ENCODE measurements at regions not wholly inside any gene's neighbourhood (a gene's known extent, or its start where the extent isn't known, plus 50 kb on each side); places are given as distances from the start of the nearest gene placed in this dataset.

DNA sequence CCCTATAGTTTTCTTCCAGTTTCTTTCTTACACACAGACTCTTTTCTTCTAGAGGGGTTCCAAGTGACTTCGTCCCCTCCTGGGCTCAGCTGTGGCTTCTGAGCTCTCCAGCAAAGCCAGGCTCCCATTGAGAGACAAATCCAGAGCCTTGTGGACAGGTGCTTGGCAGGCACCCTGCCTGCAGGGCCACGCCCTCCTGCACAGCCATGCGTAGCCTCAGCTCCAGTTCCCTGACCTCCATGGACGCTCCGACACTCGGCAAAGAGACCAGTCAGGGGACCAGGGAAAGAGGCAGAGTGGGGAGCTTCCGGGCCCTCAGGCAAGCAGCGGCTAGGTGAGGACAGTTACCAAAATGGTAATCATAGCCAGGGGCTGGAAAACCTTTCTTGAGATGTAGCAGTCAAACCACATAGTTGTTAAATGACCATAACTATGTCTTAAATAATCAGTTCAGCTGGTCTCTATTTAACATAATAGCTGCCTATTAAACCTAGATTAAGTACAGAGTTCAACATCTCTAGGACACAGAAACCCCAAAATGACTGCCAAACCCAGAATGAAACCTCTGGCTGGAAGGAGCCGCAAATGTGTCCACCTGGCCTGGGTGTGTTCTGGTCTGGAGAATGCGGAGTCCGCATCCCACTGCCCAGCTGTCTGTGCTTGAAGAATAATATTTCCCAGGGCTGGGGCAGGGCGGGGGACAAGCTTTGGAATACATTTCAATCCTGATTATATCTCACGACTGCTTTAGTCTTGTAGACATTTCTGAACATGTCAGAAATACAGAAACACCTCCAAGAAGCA is 69.3 kb upstream of the RGMA start:
- H3K9me3 Mint-ChIP-seq = peaks cover 4% of the 10 kb centered on the region
- H3K36me3 Mint-ChIP-seq = no peaks in the 10 kb centered on the region
- ChIA-PET POLR2A (no interaction called here), CTCF (interaction anchor here (0.6 kb wide), 1 partner anchor 11 kb away, joined by 3 read pairs; no protein-coding TSS in a partner anchor)
- peaks cover 2% of the 10 kb centered on the region for H3K4me1 Mint-ChIP-seq (ENCODE audit: low read depth)
- H3K27me3 Mint-ChIP-seq = no peaks in the 10 kb centered on the region
- intact Hi-C loops (cut with micrococcal nuclease) = loop anchor here (10.0 kb wide), 1 partner anchor 123 kb away; no protein-coding TSS in a partner anchor
- no peak for DNase-seq
- no peak overlapping the region for H3K4me3 Mint-ChIP-seq
- H3K27ac Mint-ChIP-seq = no peak overlapping the region

DNA sequence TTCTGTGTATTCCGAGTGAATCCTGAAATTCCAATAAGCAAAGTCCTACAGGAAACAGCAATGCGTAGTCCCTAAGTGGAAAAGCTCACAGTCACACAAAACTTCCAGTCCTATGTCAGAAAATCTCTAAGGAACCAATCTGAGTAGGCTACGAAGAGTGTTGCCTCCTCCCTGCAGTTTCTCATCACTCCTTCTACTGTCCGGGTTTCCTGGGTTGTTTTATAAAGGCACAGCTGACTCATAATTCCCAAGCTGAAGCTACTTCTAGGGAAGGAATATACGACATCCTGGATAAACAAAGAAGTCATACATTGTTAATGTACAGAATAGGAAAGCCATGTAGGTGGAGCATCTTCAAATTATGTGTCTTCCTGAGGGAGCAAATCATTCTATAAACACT is 65.7 kb upstream of the RGMA start:
- H3K27ac Mint-ChIP-seq = no peak overlapping the region
- H3K36me3 Mint-ChIP-seq = no peaks in the 10 kb centered on the region
- ChIA-PET POLR2A (no interaction called here), CTCF (interaction anchor here (1.6 kb wide), 1 partner anchor 67 kb away, joined by 5 read pairs; the partner anchor contains the start of gene RGMA)
- intact Hi-C loops (cut with micrococcal nuclease) = loop anchor here (10.0 kb wide), 1 partner anchor 120 kb away; no protein-coding TSS in a partner anchor
- peaks cover 4% of the 10 kb centered on the region for H3K9me3 Mint-ChIP-seq
- H3K4me3 Mint-ChIP-seq = no peak overlapping the region
- H3K27me3 Mint-ChIP-seq = peaks cover 1% of the 10 kb centered on the region
- no peak for DNase-seq
- H3K4me1 Mint-ChIP-seq (ENCODE audit: low read depth) = peaks cover 20% of the 10 kb centered on the region

DNA sequence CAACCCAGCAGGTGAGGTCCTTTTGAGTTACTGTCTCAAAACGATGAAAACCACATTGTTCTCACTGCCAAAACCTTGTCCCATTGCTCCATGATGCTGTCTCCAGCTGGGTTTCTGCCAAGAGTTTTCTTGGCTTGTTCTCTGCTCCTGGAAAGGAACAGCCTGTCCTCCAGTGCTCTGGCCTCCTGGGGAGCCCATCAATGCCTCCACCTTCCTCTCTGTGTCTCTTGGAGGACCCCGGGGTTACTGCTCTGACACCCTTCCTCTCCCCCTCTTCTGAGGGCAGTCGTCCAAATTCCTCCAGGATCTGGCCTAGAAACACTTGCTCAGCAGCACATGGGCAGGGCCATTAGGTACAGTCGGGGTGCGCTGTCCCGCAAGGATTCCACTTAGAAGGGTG is 63.9 kb upstream of the RGMA start:
- Mint-ChIP-seq H3K27me3 (peaks cover 1% of the 10 kb centered on the region), H3K9me3 (peaks cover 4% of the 10 kb centered on the region), H3K4me3 (no peak overlapping the region), H3K36me3 (no peaks in the 10 kb centered on the region), H3K27ac (no peak overlapping the region), H3K4me1 (ENCODE audit: low read depth) (peaks cover 20% of the 10 kb centered on the region)
- POLR2A ChIA-PET = no interaction called here
- intact Hi-C loops (cut with micrococcal nuclease) = loop anchor here (10.0 kb wide), 1 partner anchor 118 kb away; no protein-coding TSS in a partner anchor
- CTCF ChIA-PET = interaction anchor here (0.9 to 1.8 kb wide), 2 partner anchors 65 to 355 kb away, joined by 3 to 5 read pairs; no protein-coding TSS in a partner anchor
- no peak for DNase-seq

DNA sequence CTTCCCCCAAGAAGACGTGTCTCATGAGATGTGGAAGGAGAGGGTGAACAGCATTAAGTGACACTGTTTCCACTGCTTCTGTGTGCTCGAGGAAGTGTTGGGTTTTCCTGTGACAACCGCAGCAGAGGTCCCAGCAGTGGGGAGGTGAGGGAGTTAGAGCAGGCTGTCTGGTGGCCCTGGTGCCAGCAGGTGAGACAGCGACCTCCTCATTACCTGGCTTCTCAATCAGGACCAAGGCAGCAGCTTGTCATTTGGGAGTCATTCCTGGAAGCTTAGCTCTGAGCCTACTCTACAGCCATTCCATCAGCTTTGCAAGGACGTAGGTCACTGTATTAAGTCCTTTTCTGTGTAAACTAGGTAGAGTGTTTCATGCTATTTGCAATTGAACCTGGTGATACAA is 63.3 kb upstream of the RGMA start:
- Mint-ChIP-seq H3K4me3 (no peak overlapping the region), H3K27me3 (peaks cover 1% of the 10 kb centered on the region), H3K36me3 (no peaks in the 10 kb centered on the region), H3K27ac (no peak overlapping the region), H3K9me3 (peaks cover 4% of the 10 kb centered on the region), H3K4me1 (ENCODE audit: low read depth) (peaks cover 20% of the 10 kb centered on the region)
- intact Hi-C loops (cut with micrococcal nuclease) = loop anchor here (10.0 kb wide), 1 partner anchor 118 kb away; no protein-coding TSS in a partner anchor
- ChIA-PET CTCF (interaction anchor here (0.9 to 1.8 kb wide), 2 partner anchors 65 to 355 kb away, joined by 3 to 5 read pairs; no protein-coding TSS in a partner anchor), POLR2A (no interaction called here)
- peak; percentile 36 for DNase-seq

DNA sequence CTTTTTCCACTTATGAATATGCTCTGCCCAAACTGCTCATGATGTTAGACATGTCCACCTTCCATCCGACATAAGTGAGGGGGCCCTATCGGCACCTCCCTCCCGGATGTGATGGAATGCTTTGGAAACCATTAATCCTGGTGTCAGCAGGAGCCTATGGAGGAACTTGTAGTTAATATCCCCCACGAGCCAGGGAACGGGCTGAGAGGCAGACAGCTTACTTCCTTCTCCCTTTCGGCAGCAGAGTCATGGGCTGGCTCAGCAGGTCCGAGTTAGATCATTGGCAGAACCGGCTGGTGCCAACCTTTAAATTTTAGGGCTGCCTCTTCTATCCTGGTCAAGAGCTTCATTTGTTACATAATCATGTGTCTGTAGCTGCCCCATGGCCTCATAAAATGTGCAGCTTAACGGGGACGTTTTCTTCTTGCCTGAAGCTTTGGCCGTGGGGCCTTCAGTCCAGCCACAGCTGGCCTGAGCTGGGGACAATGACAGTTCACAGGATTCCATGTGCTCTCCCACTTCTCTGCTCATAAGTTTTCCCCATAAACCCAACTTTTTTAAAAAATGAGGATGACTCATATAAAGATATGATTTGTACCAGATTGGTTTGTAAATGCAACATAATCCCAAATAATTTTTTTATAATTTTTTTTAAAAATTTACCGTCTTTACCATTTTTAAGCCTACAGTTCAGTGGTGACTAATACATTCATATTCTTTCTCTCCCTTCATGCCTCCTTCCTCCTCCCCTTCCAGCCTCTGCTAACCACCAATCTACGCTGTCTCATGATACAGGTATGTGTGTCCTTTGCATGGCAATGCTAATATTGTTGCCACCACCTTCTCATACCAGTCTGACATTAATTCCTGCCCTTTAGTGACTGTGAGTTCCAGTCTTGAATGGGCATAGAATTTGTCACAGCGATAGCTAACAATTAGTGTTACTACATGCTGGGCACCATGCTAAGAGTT is 62.2 kb upstream of the RGMA start:
- no peak overlapping the region for H3K27ac Mint-ChIP-seq
- intact Hi-C loops (cut with micrococcal nuclease) = loop anchor here (10.0 kb wide), 1 partner anchor 116 kb away; no protein-coding TSS in a partner anchor
- no peaks in the 10 kb centered on the region for H3K36me3 Mint-ChIP-seq
- no peaks in the 10 kb centered on the region for H3K9me3 Mint-ChIP-seq
- CTCF ChIA-PET = interaction anchor here (0.7 to 1.8 kb wide), 2 partner anchors 63 to 383 kb away, joined by 3 to 5 read pairs; no protein-coding TSS in a partner anchor
- peaks cover 20% of the 10 kb centered on the region for H3K4me1 Mint-ChIP-seq (ENCODE audit: low read depth)
- peaks cover 1% of the 10 kb centered on the region for H3K27me3 Mint-ChIP-seq
- POLR2A ChIA-PET = no interaction called here
- no peak for DNase-seq
- no peak overlapping the region for H3K4me3 Mint-ChIP-seq

DNA sequence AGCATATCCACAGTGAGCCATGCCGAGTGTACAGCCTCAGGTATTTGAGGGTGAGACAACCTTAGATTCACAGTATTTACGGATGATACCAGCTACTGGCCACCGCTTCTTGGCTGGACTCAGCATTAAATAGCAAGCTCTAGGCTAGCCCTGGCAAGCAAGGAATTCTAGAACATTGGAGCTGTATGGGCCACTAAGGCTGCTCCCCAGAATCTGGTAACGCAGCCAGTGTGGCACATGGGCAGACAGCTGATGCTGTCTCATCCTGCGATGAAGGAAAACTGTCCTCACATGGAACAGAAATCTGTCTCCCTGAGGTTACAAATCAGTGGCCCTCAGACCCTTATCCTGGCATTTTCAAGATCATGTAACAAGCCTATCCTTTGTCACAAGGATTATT is 57.6 kb upstream of the RGMA start:
- peaks cover 7% of the 10 kb centered on the region for H3K4me1 Mint-ChIP-seq (ENCODE audit: low read depth)
- no peaks in the 10 kb centered on the region for H3K9me3 Mint-ChIP-seq
- intact Hi-C loops (cut with micrococcal nuclease) = no loop called here
- no peaks in the 10 kb centered on the region for H3K36me3 Mint-ChIP-seq
- DNase-seq = no peak
- H3K4me3 Mint-ChIP-seq = no peak overlapping the region
- CTCF ChIA-PET = interaction anchor here (0.7 kb wide), 1 partner anchor 12 kb away, joined by 3 read pairs; no protein-coding TSS in a partner anchor
- POLR2A ChIA-PET = no interaction called here
- H3K27me3 Mint-ChIP-seq = peaks cover 1% of the 10 kb centered on the region
- no peak overlapping the region for H3K27ac Mint-ChIP-seq

DNA sequence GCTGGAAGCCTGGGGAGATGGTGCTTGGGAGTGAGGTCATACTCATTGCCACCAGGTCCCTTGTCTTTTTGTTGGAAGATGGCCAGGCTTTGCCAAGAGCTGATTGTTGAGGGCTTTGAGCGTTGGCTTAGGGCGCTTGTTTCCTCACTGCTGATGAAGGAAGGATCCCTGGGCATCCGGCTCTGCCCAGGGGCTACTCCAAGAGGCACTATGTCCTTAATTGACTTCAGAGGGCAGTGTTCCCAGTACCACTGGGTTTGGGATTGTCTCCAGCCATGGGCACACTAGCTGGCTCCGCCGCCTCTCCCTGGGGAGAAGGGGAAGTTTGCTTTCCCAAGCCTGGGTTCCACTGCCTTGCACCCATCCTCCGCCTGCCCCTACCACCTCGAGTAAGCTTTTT is 57.2 kb upstream of the RGMA start:
- Mint-ChIP-seq H3K9me3 (no peaks in the 10 kb centered on the region), H3K4me3 (no peak overlapping the region), H3K27ac (no peak overlapping the region), H3K36me3 (no peaks in the 10 kb centered on the region), H3K4me1 (ENCODE audit: low read depth) (peaks cover 8% of the 10 kb centered on the region), H3K27me3 (no peaks in the 10 kb centered on the region)
- ChIA-PET CTCF (no interaction called here), POLR2A (no interaction called here)
- intact Hi-C loops (cut with micrococcal nuclease) = no loop called here
- DNase-seq = no peak

DNA sequence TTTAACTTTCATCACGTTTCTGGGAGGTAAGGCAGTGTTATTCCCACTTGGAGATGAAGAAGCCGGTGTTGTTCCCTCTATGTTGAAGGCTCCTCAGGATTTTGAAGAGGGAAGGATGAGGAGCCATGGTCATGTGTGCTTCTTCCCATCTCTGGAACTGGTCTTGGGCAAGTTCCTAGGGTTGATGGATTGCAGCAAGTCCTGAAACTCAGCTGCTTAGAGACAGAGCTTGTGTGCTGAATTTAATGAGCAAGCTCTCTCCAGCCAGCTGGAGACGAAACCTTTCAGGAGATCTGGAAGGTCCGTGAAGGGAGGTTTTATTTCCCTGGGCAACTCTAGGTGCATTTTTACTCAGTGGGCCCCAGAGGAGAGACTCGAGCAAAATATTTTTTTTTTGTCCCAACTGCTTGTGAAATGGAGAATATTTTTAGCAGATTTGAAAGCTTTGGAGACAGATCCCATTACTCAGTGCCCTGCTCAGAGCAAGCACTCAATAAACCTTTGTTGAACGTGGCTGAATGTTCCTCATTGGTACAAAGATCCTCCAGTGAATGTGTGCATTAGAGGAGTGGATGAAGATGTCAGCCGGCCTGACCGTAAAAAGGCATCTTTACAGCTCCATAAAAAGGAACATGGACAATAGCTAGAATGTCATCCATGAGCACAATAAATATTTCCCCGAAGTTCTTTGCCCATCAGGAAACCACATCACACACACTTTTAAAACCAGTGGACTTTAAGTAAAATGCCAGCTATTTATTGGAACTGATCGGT is 55.6 kb upstream of the RGMA start:
- H3K27me3 Mint-ChIP-seq = no peaks in the 10 kb centered on the region
- CTCF ChIA-PET = no interaction called here

DNA sequence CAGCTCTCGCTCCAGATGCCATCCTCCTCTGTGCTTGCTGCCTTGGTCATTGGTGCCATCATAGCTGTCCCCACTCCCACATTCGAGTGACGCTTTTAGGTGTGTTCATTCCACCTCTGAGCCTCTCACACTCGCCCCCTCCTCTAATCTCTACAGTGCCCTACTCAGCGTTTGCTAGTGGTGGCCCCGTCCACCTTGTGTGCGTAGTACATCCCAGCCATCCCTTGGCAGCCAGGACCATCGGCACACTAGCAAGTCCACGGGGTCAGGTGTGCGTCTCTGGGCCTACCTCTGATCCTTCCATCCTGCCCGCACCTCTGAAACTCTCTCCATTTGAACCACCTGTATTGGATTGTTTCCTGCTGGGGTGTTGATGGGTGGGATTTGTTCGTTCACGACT is 54.2 kb upstream of the RGMA start:
- DNase-seq = no peak
- Mint-ChIP-seq H3K36me3 (no peaks in the 10 kb centered on the region), H3K4me1 (ENCODE audit: low read depth) (peaks cover 16% of the 10 kb centered on the region), H3K27ac (no peak overlapping the region), H3K27me3 (no peaks in the 10 kb centered on the region), H3K4me3 (no peak overlapping the region), H3K9me3 (no peaks in the 10 kb centered on the region)
- intact Hi-C loops (cut with micrococcal nuclease) = no loop called here
- CTCF ChIA-PET = no interaction called here
- POLR2A ChIA-PET = no interaction called here

More for the DNA sequence above, 55.6 kb upstream of the RGMA start:
- POLR2A ChIA-PET = no interaction called here
- H3K4me3 Mint-ChIP-seq = no peak overlapping the region
- H3K9me3 Mint-ChIP-seq = no peaks in the 10 kb centered on the region
- no peaks in the 10 kb centered on the region for H3K36me3 Mint-ChIP-seq
- peaks cover 16% of the 10 kb centered on the region for H3K4me1 Mint-ChIP-seq (ENCODE audit: low read depth)
- intact Hi-C loops (cut with micrococcal nuclease) = no loop called here
- H3K27ac Mint-ChIP-seq = no peak overlapping the region
- no peak for DNase-seq

DNA sequence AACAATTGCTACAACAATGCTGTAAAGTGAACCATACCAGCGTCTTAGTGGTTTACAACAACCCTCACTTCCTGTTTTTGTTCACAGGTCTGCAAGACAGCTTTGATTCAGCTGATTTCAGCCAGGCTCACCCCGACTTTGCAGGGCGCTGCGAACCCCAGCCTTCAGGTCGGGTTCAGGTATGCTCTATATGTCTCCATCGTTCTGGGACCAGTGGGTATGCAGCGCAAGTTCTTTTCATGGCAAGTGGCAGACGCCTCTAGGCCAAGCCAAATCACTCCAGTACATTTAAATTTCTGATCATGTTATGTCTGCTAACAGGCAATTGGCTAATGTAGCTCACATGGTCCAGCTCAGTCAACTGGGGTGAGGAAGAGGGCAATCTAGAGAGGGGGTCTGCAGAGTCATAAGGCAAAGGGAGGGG is 52.4 kb upstream of the RGMA start:
- Mint-ChIP-seq H3K27me3 (no peaks in the 10 kb centered on the region), H3K36me3 (no peaks in the 10 kb centered on the region), H3K27ac (no peak overlapping the region), H3K4me1 (ENCODE audit: low read depth) (peaks cover 16% of the 10 kb centered on the region), H3K4me3 (no peak overlapping the region), H3K9me3 (no peaks in the 10 kb centered on the region)
- ChIA-PET CTCF (no interaction called here), POLR2A (interaction anchor here (0.6 kb wide), 1 partner anchor 43 kb away, joined by 3 read pairs; no protein-coding TSS in a partner anchor)
- DNase-seq = peak; percentile 16
- intact Hi-C loops (cut with micrococcal nuclease) = no loop called here

DNA sequence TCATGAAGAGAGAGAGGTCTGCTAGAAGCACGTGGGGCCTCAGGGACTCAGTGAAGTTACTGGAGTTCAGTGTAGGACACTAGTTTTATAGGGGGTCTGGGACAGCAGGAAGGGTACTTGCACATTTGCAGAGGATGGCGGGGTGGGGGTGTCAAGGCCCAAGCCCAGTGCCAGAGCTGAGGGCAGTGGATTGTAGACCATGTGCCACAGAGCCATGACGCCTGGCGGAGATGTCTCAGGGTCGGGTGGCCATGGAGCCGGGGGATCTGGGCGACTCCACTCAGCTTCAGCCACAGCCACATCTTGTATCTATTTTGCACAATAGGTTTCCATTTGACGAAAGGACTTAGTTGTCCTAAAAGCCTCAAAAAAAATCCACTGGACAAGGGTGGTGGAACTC is 50.4 kb upstream of the RGMA start:
- H3K4me1 Mint-ChIP-seq (ENCODE audit: low read depth) = peaks cover 16% of the 10 kb centered on the region

More for the DNA sequence above, 50.4 kb upstream of the RGMA start:
- intact Hi-C loops (cut with micrococcal nuclease) = no loop called here
- Mint-ChIP-seq H3K36me3 (no peaks in the 10 kb centered on the region), H3K9me3 (no peaks in the 10 kb centered on the region), H3K27me3 (no peaks in the 10 kb centered on the region), H3K4me3 (no peak overlapping the region), H3K27ac (no peak overlapping the region)
- ChIA-PET CTCF (no interaction called here), POLR2A (no interaction called here)
- no peak for DNase-seq
